ENCODE measurements at regions not wholly inside any gene's neighbourhood (a gene's known extent, or its start where the extent isn't known, plus 50 kb on each side); places are given as distances from the start of the nearest gene placed in this dataset.

GRCh38 chr3:80391573-80391972 is 623.8 kb upstream of the ROBO1 start:
- ATAC-seq (no peak), FAIRE-seq (no peak), DNase-seq (ENCODE audit: low read depth in 1 of 2, low spot score in 1 of 2) (no peak)
- Histone ChIP-seq H3K4me3 (no peak overlapping the region), H3K4me1 (no peaks in the 10 kb centered on the region), H3K27ac (no peak overlapping the region), H3K9me3 (no peaks in the 10 kb centered on the region), H3K4me2 (no peak overlapping the region)
- ChIA-PET CTCF (no interaction called here), POLR2A (no interaction called here)
- TF ChIP-seq SREBF2 (IDR thresholded peaks at IDR 0.05) (no peak), FOSB (CRISPR knock-in tag; IDR thresholded peaks at IDR 0.05) (no peak), TP53 (CRISPR knock-in tag; IDR thresholded peaks at IDR 0.05) (no peak), JUNB (IDR thresholded peaks at IDR 0.05) (no peak), FOSL2 (IDR thresholded peaks at IDR 0.05) (no peak), FOSL2 (CRISPR knock-in tag; IDR thresholded peaks at IDR 0.05) (no peak), ELK1 (IDR thresholded peaks at IDR 0.05; ENCODE audit: low read depth, low read length) (no peak), NFE2L2 (conservative IDR thresholded peaks at IDR 0.05; ENCODE audit: low read length) (no peak), HOXB5 (CRISPR knock-in tag; IDR thresholded peaks at IDR 0.05) (no peak), CBX2 (IDR thresholded peaks at IDR 0.05; ENCODE audit: borderline replicate concordance, low read depth) (no peak), RAD21 (conservative IDR thresholded peaks at IDR 0.05 in 1 of 2, IDR thresholded peaks at IDR 0.05 in 1 of 2) (no peak), GATA3 (IDR thresholded peaks at IDR 0.05; ENCODE audit: borderline replicate concordance) (no peak), RFX5 (IDR thresholded peaks at IDR 0.05) (no peak), HEYL (CRISPR knock-in tag; IDR thresholded peaks at IDR 0.05) (no peak), ESRRA (IDR thresholded peaks at IDR 0.05; ENCODE audit: borderline replicate concordance, low read length) (no peak), HES2 (IDR thresholded peaks at IDR 0.05) (no peak), POLR2A (IDR thresholded peaks at IDR 0.05; ENCODE audit: low read length) (no peak)

- ChIA-PET CTCF (no interaction called here), POLR2A (no interaction called here)
- Histone ChIP-seq H3K4me1 (no peaks in the 10 kb centered on the region), H3K4me2 (no peak overlapping the region), H3K4me3 (no peak overlapping the region), H3K27ac (no peak overlapping the region), H3K9me3 (no peaks in the 10 kb centered on the region)
- FAIRE-seq (no peak), ATAC-seq (no peak), DNase-seq (ENCODE audit: low read depth in 1 of 2, low spot score in 1 of 2) (no peak)
- TF ChIP-seq HDAC2 (IDR thresholded peaks at IDR 0.05) (no peak), JUN (IDR thresholded peaks at IDR 0.05) (no peak), NPAS2 (CRISPR knock-in tag; IDR thresholded peaks at IDR 0.05; ENCODE audit: borderline replicate concordance) (no peak), REST (IDR thresholded peaks at IDR 0.05) (no peak), HEYL (CRISPR knock-in tag; IDR thresholded peaks at IDR 0.05) (no peak), NR3C1 (IDR thresholded peaks at IDR 0.05) (no peak), CBX2 (IDR thresholded peaks at IDR 0.05; ENCODE audit: borderline replicate concordance, low read depth) (no peak), RCOR1 (IDR thresholded peaks at IDR 0.05; ENCODE audit: low read depth, low read length) (no peak), HOXB13 (CRISPR knock-in tag; IDR thresholded peaks at IDR 0.05; ENCODE audit: low read depth) (no peak), EHF (CRISPR knock-in tag; IDR thresholded peaks at IDR 0.05) (no peak), ZC3H11A (IDR thresholded peaks at IDR 0.05) (no peak), PHF8 (IDR thresholded peaks at IDR 0.05; ENCODE audit: borderline replicate concordance, low read depth) (no peak), KDM5A (IDR thresholded peaks at IDR 0.05) (no peak), E2F6 (IDR thresholded peaks at IDR 0.05; ENCODE audit: borderline replicate concordance, low read depth) (no peak), POLR2AphosphoS2 (conservative IDR thresholded peaks at IDR 0.05; ENCODE audit: low read length) (no peak), ZSCAN20 (CRISPR knock-in tag; IDR thresholded peaks at IDR 0.05) (no peak), FOSB (CRISPR knock-in tag; IDR thresholded peaks at IDR 0.05) (no peak), SMC3 (IDR thresholded peaks at IDR 0.05) (no peak)
- TF ChIP-seq, protein P1, sequence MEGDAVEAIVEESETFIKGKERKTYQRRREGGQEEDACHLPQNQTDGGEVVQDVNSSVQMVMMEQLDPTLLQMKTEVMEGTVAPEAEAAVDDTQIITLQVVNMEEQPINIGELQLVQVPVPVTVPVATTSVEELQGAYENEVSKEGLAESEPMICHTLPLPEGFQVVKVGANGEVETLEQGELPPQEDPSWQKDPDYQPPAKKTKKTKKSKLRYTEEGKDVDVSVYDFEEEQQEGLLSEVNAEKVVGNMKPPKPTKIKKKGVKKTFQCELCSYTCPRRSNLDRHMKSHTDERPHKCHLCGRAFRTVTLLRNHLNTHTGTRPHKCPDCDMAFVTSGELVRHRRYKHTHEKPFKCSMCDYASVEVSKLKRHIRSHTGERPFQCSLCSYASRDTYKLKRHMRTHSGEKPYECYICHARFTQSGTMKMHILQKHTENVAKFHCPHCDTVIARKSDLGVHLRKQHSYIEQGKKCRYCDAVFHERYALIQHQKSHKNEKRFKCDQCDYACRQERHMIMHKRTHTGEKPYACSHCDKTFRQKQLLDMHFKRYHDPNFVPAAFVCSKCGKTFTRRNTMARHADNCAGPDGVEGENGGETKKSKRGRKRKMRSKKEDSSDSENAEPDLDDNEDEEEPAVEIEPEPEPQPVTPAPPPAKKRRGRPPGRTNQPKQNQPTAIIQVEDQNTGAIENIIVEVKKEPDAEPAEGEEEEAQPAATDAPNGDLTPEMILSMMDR (IDR thresholded peaks at IDR 0.05), result no peak
- WGBS (ENCODE audit: missing lambda C conversion rate), result 33% methylated on average over 5 of the region's 5 CpGs
These were observed 617.0 kb upstream of the ROBO1 start for GRCh38 chr3:80384811-80385210.

All from A549 (cell line).